Neuronal stem cell (in vitro differentiated cells): ENCODE measurements at regions not wholly inside any gene's neighbourhood (a gene's known extent, or its start where the extent isn't known, plus 50 kb on each side); places are given as distances from the start of the nearest gene placed in this dataset.

Experiments used
- DNase-seq: peaks from one replicate; pipeline ENCODE4 v3.0.0-alpha.2; 2013; ENCODE audit warnings: low spot score
- H2AFZ ChIP-seq: one replicate; pipeline ENCODE4 v1.6.1; 2013; ENCODE audit warnings: mild to moderate bottlenecking, low read length, inconsistent platforms
- H2AK5ac ChIP-seq: 2 replicates; pipeline ENCODE4 v1.6.1; 2013; ENCODE audit warnings: low read depth, mild to moderate bottlenecking, inconsistent platforms, low read length, moderate library complexity, mixed read lengths
- H2BK120ac ChIP-seq: 2 replicates; pipeline ENCODE4 v1.6.1; 2013; ENCODE audit warnings: low read depth, mild to moderate bottlenecking, inconsistent platforms, low read length, moderate library complexity, mixed read lengths
- H2BK12ac ChIP-seq: one replicate; pipeline ENCODE4 v1.6.1; 2013; ENCODE audit warnings: low read length, inconsistent platforms
- H2BK15ac ChIP-seq: 2 replicates; pipeline ENCODE4 v1.6.1; 2013; ENCODE audit warnings: mild to moderate bottlenecking, low read length, inconsistent platforms, mixed read lengths
- H2BK5ac ChIP-seq: one replicate; pipeline ENCODE4 v1.6.1; 2013; ENCODE audit warnings: inconsistent platforms, mild to moderate bottlenecking, low read length, moderate library complexity
- H3K14ac ChIP-seq: one replicate; pipeline ENCODE4 v1.6.1; 2013; ENCODE audit warnings: low read length, inconsistent platforms
- H3K18ac ChIP-seq: 2 replicates; pipeline ENCODE4 v1.6.1; 2013; ENCODE audit warnings: low read length, inconsistent platforms
- H3K23ac ChIP-seq: 2 replicates; pipeline ENCODE4 v1.6.1; 2013; ENCODE audit warnings: low read depth, mild to moderate bottlenecking, mixed read lengths, low read length, inconsistent platforms; ENCODE audit not compliant: poor library complexity
- H3K27ac ChIP-seq: replicated peaks from 3 replicates; pipeline ENCODE4 v1.5.1; 2013; ENCODE audit warnings: low read length, inconsistent platforms
- H3K27me3 ChIP-seq, 3 experiments: 2 replicates each; pipeline ENCODE4 v1.6.1; 2013; ENCODE audit warnings: low read length in 3 of 3, mild to moderate bottlenecking in 2 of 3, inconsistent platforms in 1 of 3, low read depth in 1 of 3, mixed read lengths in 1 of 3, moderate library complexity in 1 of 3; ENCODE audit not compliant: control insufficient read depth in 3 of 3, insufficient read depth in 3 of 3
- H3K36me3 ChIP-seq, 2 donors: replicated peaks in 1 of 2; 2 replicates each; pipeline ENCODE4 v1.6.1; 2013; ENCODE audit warnings: low read length in 2 of 2; ENCODE audit not compliant: control insufficient read depth in 2 of 2, insufficient read depth in 2 of 2
- H3K4ac ChIP-seq: 2 replicates; pipeline ENCODE4 v1.6.1; 2013; ENCODE audit warnings: inconsistent platforms, mild to moderate bottlenecking, low read length, moderate library complexity
- H3K4me1 ChIP-seq, 2 donors: 1 replicate in 1 of 2; 2 replicates in 1 of 2; pipeline ENCODE4 v1.6.1; 2013; ENCODE audit warnings: low read length in 2 of 2, low read depth in 1 of 2; ENCODE audit not compliant: control insufficient read depth in 2 of 2, insufficient read depth in 1 of 2
- H3K4me2 ChIP-seq: one replicate; pipeline ENCODE4 v1.6.1; 2013; ENCODE audit warnings: mild to moderate bottlenecking, low read length, inconsistent platforms; ENCODE audit not compliant: insufficient read depth, poor library complexity, severe bottlenecking
- H3K4me3 ChIP-seq, 2 donors: 2 replicates each; pipeline ENCODE4 v1.5.1; 2013; ENCODE audit warnings: low read length in 2 of 2, mild to moderate bottlenecking in 2 of 2, inconsistent platforms in 1 of 2, moderate library complexity in 1 of 2
- H3K79me1 ChIP-seq: one replicate; pipeline ENCODE4 v1.6.1; 2013; ENCODE audit warnings: low read depth, mild to moderate bottlenecking, inconsistent platforms, low read length, moderate library complexity
- H3K9ac ChIP-seq: one replicate; pipeline ENCODE4 v1.6.1; 2013; ENCODE audit warnings: mild to moderate bottlenecking, low read depth, low read length, inconsistent platforms; ENCODE audit not compliant: poor library complexity
- H3K9me3 ChIP-seq, 2 donors: replicated peaks in 1 of 2; 2 replicates each; pipeline versions ENCODE3 to v1.6.1; 2013; ENCODE audit warnings: low read length in 2 of 2, mild to moderate bottlenecking in 2 of 2, inconsistent platforms in 1 of 2, low read depth in 1 of 2, mixed read lengths in 1 of 2, moderate library complexity in 1 of 2; ENCODE audit not compliant: control insufficient read depth in 2 of 2, insufficient read depth in 1 of 2
- H4K8ac ChIP-seq: one replicate; pipeline ENCODE4 v1.6.1; 2013; ENCODE audit warnings: low read depth, mild to moderate bottlenecking, inconsistent platforms, low read length, moderate library complexity
- H4K91ac ChIP-seq: one replicate; pipeline ENCODE4 v1.6.1; 2013; ENCODE audit warnings: low read length, low read depth, mild to moderate bottlenecking, inconsistent platforms; ENCODE audit not compliant: poor library complexity
- WGBS, 2 donors: extraction: QIAGEN DNeasy Blood & Tissue Kit; methylation state at CpG; one replicate each; pipeline ENCODE4 v1.1.7; 2013; ENCODE audit warnings: missing lambda C conversion rate in 2 of 2, mixed read lengths in 1 of 2; ENCODE audit not compliant: insufficient read length in 2 of 2, insufficient replicate concordance in 1 of 2; ENCODE audit errors: extremely low coverage in 2 of 2; 5-methylcytosine and 5-hydroxymethylcytosine counted together

DNA sequence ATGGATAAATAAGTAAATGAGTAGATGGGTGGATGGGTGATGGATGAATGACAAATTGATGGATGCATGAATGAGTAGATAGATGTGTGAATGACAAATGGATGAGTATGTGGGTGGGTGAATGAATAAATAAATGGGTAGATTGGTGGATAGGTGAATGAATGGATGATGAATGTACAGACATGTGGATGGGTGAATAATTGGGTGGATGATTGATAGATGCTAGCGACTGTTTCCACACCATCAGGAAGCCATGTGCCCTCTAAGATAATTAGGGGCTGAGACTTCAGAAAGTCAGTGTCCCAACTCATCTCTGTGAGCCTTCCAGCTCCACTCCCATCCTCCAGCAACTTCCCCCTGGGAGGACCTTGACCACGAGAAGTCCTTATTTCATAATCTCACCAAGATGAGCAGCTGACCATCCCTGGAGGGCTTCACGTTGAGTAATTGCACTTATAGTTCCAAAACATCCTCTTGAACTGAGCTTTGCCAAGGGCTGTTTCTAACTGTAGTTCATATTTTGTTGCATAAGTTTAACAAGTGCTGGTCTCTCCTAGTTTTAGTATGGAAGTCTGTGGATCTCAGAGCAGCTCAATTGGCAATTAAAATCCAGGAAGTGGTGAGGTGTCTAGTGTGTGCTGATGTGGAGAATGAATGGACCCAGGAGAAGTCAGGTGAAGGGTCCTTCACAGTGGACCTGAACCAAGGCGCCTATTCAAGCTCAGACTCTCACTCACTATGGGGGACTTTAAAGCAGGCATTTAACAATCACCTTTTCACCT, 295.7 kb downstream of the ADGRD1 start:
- H3K79me1 ChIP-seq, result no peaks in the 10 kb centered on the region
- no peak overlapping the region for H2BK5ac ChIP-seq
- H4K8ac ChIP-seq, result no peak overlapping the region
- no peak overlapping the region for H3K23ac ChIP-seq
- H3K4me2 ChIP-seq, result no peak overlapping the region
- no peak overlapping the region for H3K14ac ChIP-seq
- H3K18ac ChIP-seq, result no peak overlapping the region
- H3K4ac ChIP-seq, result no peak overlapping the region
- H3K4me3 ChIP-seq, result no peak overlapping the region
- no peak overlapping the region for H2BK120ac ChIP-seq
- H3K27me3 ChIP-seq, result peaks cover 0 to 7% (median 0%) of the 10 kb centered on the region in 3 experiments
- DNase-seq, result no peak
- no peak overlapping the region for H2BK15ac ChIP-seq
- no peak overlapping the region for H4K91ac ChIP-seq
- H3K9ac ChIP-seq, result no peak overlapping the region
- no peak overlapping the region for H3K27ac ChIP-seq
- no peak overlapping the region for H2AK5ac ChIP-seq
- WGBS, 2 donors, result no CpG with 5 or more reads among the region's 4 CpGs
- no peak overlapping the region for H2BK12ac ChIP-seq
- no peaks in the 10 kb centered on the region for H3K4me1 ChIP-seq
- H3K9me3 ChIP-seq, result peaks cover 4 to 6% of the 10 kb centered on the region in 2 donors
- no peak overlapping the region for H2AFZ ChIP-seq
- H3K36me3 ChIP-seq, result no peaks in the 10 kb centered on the region

- H3K4ac ChIP-seq, result no peak overlapping the region
- peaks cover 4 to 6% of the 10 kb centered on the region in 2 donors for H3K9me3 ChIP-seq
- H3K4me3 ChIP-seq, result peak overlapping the region in 1 of 2 donors; percentile 3
- H2BK5ac ChIP-seq, result no peak overlapping the region
- no peak overlapping the region for H3K14ac ChIP-seq
- H3K23ac ChIP-seq, result no peak overlapping the region
- no peak for DNase-seq
- no peak overlapping the region for H2AFZ ChIP-seq
- H2BK15ac ChIP-seq, result no peak overlapping the region
- H3K27me3 ChIP-seq, result peaks cover 0 to 7% (median 0%) of the 10 kb centered on the region in 3 experiments
- H3K27ac ChIP-seq, result no peak overlapping the region
- WGBS, 2 donors, result no CpG with 5 or more reads among the region's 20 CpGs
- H4K8ac ChIP-seq, result no peak overlapping the region
- H2AK5ac ChIP-seq, result no peak overlapping the region
- no peak overlapping the region for H3K4me2 ChIP-seq
- peak overlapping the region; percentile 39 for H3K18ac ChIP-seq
- H3K4me1 ChIP-seq, result no peaks in the 10 kb centered on the region
- no peak overlapping the region for H3K9ac ChIP-seq
- no peaks in the 10 kb centered on the region for H3K79me1 ChIP-seq
- H2BK12ac ChIP-seq, result no peak overlapping the region
- H4K91ac ChIP-seq, result no peak overlapping the region
- no peaks in the 10 kb centered on the region for H3K36me3 ChIP-seq
- no peak overlapping the region for H2BK120ac ChIP-seq
Observed at GRCh38 chr12:131250028-131250950, 296.6 kb downstream of the ADGRD1 start.

DNA sequence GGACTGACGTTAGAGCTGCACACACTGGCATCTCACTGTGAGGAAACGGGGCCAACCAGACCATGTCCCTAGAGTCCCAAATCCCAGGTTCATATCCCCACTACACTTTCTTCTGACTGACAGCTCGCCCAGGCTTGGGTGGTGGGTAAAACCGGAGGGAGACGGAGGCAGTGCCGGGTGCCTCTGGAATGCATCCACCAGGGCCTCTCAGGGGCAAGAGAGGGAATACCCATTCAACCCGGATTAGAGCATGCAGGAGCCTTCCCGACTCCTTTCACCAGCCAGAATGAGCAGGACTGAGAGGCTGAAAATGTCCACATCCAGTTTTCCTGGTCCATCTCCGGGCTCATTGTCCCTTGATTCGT, 297.2 kb downstream of the ADGRD1 start:
- no peak overlapping the region for H2BK120ac ChIP-seq
- peaks cover 4 to 9% of the 10 kb centered on the region in 2 donors for H3K9me3 ChIP-seq
- no peak overlapping the region for H4K91ac ChIP-seq
- no peaks in the 10 kb centered on the region for H3K4me1 ChIP-seq
- no peak overlapping the region for H2BK12ac ChIP-seq
- no peaks in the 10 kb centered on the region for H3K36me3 ChIP-seq
- no peak overlapping the region for H2AFZ ChIP-seq
- peaks cover 0 to 7% (median 0%) of the 10 kb centered on the region in 3 experiments for H3K27me3 ChIP-seq
- no peak overlapping the region for H3K14ac ChIP-seq
- no peak overlapping the region for H3K9ac ChIP-seq
- WGBS, 2 donors, result no CpG with 5 or more reads among the region's 10 CpGs
- no peak overlapping the region for H3K4me2 ChIP-seq
- DNase-seq, result no peak
- H2AK5ac ChIP-seq, result no peak overlapping the region
- no peak overlapping the region for H2BK15ac ChIP-seq
- H3K18ac ChIP-seq, result no peak overlapping the region
- H3K23ac ChIP-seq, result no peak overlapping the region
- no peak overlapping the region for H3K4ac ChIP-seq
- H2BK5ac ChIP-seq, result no peak overlapping the region
- H4K8ac ChIP-seq, result no peak overlapping the region
- H3K4me3 ChIP-seq, result no peak overlapping the region
- H3K27ac ChIP-seq, result no peak overlapping the region
- H3K79me1 ChIP-seq, result no peaks in the 10 kb centered on the region
